ENCODE measurements at regions not wholly inside any gene's neighbourhood (a gene's known extent, or its start where the extent isn't known, plus 50 kb on each side); places are given as distances from the start of the nearest gene placed in this dataset.

- TF ChIP-seq, protein P1, sequence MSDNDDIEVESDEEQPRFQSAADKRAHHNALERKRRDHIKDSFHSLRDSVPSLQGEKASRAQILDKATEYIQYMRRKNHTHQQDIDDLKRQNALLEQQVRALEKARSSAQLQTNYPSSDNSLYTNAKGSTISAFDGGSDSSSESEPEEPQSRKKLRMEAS (IDR thresholded peaks at IDR 0.05; ENCODE audit: low read depth), result no peak
- peak in 1 of 2 experiments; percentile 83; a peak in 2 of 4 replicates for TF ChIP-seq EP300 (IDR thresholded peaks at IDR 0.05; ENCODE audit: borderline replicate concordance in 1 of 2, low read depth in 1 of 2, low read length in 1 of 2)
- no peak for TF ChIP-seq MXI1 (IDR thresholded peaks at IDR 0.05; ENCODE audit: low read depth, low read length)
- TF ChIP-seq, protein P2, sequence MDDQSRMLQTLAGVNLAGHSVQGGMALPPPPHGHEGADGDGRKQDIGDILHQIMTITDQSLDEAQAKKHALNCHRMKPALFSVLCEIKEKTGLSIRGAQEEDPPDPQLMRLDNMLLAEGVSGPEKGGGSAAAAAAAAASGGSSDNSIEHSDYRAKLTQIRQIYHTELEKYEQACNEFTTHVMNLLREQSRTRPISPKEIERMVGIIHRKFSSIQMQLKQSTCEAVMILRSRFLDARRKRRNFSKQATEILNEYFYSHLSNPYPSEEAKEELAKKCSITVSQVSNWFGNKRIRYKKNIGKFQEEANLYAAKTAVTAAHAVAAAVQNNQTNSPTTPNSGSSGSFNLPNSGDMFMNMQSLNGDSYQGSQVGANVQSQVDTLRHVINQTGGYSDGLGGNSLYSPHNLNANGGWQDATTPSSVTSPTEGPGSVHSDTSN (IDR thresholded peaks at IDR 0.05), result peak; percentile 89
- TF ChIP-seq GABPA (IDR thresholded peaks at IDR 0.05; ENCODE audit: low read depth), result no peak
- no peak for TF ChIP-seq ELF1 (IDR thresholded peaks at IDR 0.05)
- TF ChIP-seq USF2 (IDR thresholded peaks at IDR 0.05; ENCODE audit: borderline replicate concordance, low read depth, low read length), result no peak
These were observed 104.6 kb upstream of the ANO3 start (continued) for GRCh38 chr11:26227301-26227746.

DNA sequence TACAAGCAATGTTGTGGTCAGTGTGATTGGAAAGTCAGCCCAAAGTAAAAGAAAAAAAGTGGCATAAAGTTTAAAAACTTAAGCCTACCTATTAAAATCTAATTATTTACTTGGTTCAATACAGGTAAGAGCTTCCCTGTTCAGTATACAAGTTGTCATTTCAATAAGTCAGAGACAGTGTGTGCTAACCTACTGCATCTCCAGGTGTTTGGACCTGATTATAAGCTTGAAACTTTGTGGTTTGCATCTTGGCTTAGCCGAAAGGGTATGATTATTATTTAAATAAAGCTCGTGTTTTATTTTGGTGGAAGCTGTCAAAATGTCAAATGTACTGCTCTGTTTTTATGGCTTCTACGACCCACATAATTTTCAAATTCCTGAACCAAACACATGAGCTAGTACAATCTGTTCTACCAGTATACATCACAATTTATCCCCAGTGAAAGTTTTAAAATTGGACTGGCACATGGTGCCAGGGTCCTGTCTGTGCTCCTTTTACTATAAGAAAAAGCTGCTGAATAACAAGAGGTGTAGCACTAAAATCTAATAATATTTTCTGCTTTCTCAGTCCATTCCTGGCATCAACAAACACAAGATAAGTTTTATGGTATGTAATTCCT is 103.9 kb upstream of the ANO3 start:
- no peaks in the 10 kb centered on the region for H3K9me3 ChIP-seq
- no peak overlapping the region for H3K4me3 ChIP-seq (ENCODE audit: low read depth in 2 of 2, low read length in 1 of 2)
- 45% methylated on average over 3 of the region's 3 CpGs for WGBS (ENCODE audit: low lambda C conversion rate)
- H3K27me3 ChIP-seq (ENCODE audit: insufficient read depth), result no peaks in the 10 kb centered on the region
- no peak for DNase-seq
- no peak overlapping the region for H2AFZ ChIP-seq (ENCODE audit: low read depth)
- H3K4me1 ChIP-seq (ENCODE audit: control insufficient read depth in 1 of 2, insufficient read depth in 2 of 2, low read depth in 1 of 2, low read length in 1 of 2), result peaks cover 0 to 20% of the 10 kb centered on the region in 2 experiments; a peak in 3 of 4 replicates
- POLR2A ChIA-PET, result no interaction called here
- H3K9ac ChIP-seq, result peak overlapping the region; percentile 44; the same call in 1 of the 2 replicates
- H3K79me2 ChIP-seq (ENCODE audit: insufficient read depth), result no peaks in the 10 kb centered on the region
- CTCF ChIA-PET, result interaction anchor here (1.0 to 2.9 kb wide), 5 partner anchors 26 to 259 kb away, joined by 3 to 24 read pairs (median 3); no protein-coding TSS in a partner anchor
- peak overlapping the region; percentile 11 to 99; a peak in 3 of 4 replicates for H3K27ac ChIP-seq (ENCODE audit: low read depth in 2 of 2, low read length in 1 of 2)
- no peaks in the 10 kb centered on the region for H4K20me1 ChIP-seq (ENCODE audit: insufficient read depth)
- TF ChIP-seq RAD21 (IDR thresholded peaks at IDR 0.05; ENCODE audit: low read length) (no peak), RXRA (IDR thresholded peaks at IDR 0.05; ENCODE audit: borderline replicate concordance, low read depth) (no peak), YY1 (IDR thresholded peaks at IDR 0.05; ENCODE audit: low read depth) (no peak), MEF2A (IDR thresholded peaks at IDR 0.05; ENCODE audit: borderline replicate concordance, low read depth) (no peak), TAF1 (IDR thresholded peaks at IDR 0.05; ENCODE audit: borderline replicate concordance, low read depth, low read length) (no peak), GATA2 (CRISPR knock-in tag; IDR thresholded peaks at IDR 0.05) (no peak), MXI1 (IDR thresholded peaks at IDR 0.05; ENCODE audit: low read depth, low read length) (no peak), RFX5 (IDR thresholded peaks at IDR 0.05; ENCODE audit: low read length) (no peak), NFIC (IDR thresholded peaks at IDR 0.05; ENCODE audit: borderline replicate concordance) (no peak), SMC3 (IDR thresholded peaks at IDR 0.05; ENCODE audit: low read depth, low read length) (no peak), SIN3A (IDR thresholded peaks at IDR 0.05; ENCODE audit: borderline replicate concordance, low read depth, low read length) (no peak), IRF3 (IDR thresholded peaks at IDR 0.05; ENCODE audit: low read depth, low read length) (no peak), ELF1 (IDR thresholded peaks at IDR 0.05) (no peak)
- TF ChIP-seq, protein P3, sequence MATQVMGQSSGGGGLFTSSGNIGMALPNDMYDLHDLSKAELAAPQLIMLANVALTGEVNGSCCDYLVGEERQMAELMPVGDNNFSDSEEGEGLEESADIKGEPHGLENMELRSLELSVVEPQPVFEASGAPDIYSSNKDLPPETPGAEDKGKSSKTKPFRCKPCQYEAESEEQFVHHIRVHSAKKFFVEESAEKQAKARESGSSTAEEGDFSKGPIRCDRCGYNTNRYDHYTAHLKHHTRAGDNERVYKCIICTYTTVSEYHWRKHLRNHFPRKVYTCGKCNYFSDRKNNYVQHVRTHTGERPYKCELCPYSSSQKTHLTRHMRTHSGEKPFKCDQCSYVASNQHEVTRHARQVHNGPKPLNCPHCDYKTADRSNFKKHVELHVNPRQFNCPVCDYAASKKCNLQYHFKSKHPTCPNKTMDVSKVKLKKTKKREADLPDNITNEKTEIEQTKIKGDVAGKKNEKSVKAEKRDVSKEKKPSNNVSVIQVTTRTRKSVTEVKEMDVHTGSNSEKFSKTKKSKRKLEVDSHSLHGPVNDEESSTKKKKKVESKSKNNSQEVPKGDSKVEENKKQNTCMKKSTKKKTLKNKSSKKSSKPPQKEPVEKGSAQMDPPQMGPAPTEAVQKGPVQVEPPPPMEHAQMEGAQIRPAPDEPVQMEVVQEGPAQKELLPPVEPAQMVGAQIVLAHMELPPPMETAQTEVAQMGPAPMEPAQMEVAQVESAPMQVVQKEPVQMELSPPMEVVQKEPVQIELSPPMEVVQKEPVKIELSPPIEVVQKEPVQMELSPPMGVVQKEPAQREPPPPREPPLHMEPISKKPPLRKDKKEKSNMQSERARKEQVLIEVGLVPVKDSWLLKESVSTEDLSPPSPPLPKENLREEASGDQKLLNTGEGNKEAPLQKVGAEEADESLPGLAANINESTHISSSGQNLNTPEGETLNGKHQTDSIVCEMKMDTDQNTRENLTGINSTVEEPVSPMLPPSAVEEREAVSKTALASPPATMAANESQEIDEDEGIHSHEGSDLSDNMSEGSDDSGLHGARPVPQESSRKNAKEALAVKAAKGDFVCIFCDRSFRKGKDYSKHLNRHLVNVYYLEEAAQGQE (IDR thresholded peaks at IDR 0.05; ENCODE audit: low read depth, low read length), result no peak
- H3K9me2 ChIP-seq, result no peaks in the 10 kb centered on the region
- H3F3A ChIP-seq (replicated peaks; ENCODE audit: insufficient read depth), result peaks cover 45% of the 10 kb centered on the region
- H3K4me2 ChIP-seq, result peak overlapping the region; percentile 35; the same call in 1 of the 2 replicates
- H3K36me3 ChIP-seq (replicated peaks in 1 of 2; ENCODE audit: control insufficient read depth in 1 of 2, insufficient read depth in 2 of 2, low read length in 1 of 2), result no peaks in the 10 kb centered on the region

Measured in SK-N-SH (cell line).